ENCODE measurements at regions not wholly inside any gene's neighbourhood (a gene's known extent, or its start where the extent isn't known, plus 50 kb on each side); places are given as distances from the start of the nearest gene placed in this dataset.

DNA sequence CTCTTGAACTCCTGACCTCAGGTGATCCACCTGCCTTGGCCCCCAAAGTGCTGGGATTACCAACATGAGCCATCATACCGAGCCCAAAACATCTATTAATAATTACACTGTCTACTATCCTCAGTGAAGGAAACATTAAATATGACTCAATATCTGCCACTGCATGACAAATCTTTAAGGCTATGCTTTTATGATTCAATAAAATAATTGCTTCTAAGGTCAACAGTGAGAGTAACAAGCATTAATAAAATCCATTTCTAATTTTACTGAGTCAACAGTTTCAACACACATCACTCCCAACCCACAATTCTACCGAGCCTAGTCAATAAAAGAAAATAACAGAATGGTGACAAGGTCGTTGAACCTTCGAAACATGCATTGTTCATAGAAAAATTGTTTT, 125.5 kb upstream of the CHRM3 start:
- TF ChIP-seq, protein P1, sequence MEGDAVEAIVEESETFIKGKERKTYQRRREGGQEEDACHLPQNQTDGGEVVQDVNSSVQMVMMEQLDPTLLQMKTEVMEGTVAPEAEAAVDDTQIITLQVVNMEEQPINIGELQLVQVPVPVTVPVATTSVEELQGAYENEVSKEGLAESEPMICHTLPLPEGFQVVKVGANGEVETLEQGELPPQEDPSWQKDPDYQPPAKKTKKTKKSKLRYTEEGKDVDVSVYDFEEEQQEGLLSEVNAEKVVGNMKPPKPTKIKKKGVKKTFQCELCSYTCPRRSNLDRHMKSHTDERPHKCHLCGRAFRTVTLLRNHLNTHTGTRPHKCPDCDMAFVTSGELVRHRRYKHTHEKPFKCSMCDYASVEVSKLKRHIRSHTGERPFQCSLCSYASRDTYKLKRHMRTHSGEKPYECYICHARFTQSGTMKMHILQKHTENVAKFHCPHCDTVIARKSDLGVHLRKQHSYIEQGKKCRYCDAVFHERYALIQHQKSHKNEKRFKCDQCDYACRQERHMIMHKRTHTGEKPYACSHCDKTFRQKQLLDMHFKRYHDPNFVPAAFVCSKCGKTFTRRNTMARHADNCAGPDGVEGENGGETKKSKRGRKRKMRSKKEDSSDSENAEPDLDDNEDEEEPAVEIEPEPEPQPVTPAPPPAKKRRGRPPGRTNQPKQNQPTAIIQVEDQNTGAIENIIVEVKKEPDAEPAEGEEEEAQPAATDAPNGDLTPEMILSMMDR (IDR thresholded peaks at IDR 0.05), result no peak
- TF ChIP-seq ZFX (IDR thresholded peaks at IDR 0.05; ENCODE audit: borderline replicate concordance), result no peak

All from 22Rv1 (cell line).